B cell (primary cell): ENCODE measurements at regions not wholly inside any gene's neighbourhood (a gene's known extent, or its start where the extent isn't known, plus 50 kb on each side); places are given as distances from the start of the nearest gene placed in this dataset.
A peak's percentile ranks its signal among the peaks of the same experiment; 100 is the strongest.

Experiments
- ATAC-seq: fragments of 200-7000 bp; cut with Tn5 transposase; one replicate; pipeline ENCODE4 v1.10.0; 2021; ENCODE audit warnings: low read depth, mild to moderate bottlenecking, moderate number of reproducible peaks, moderate library complexity
- CTCF ChIA-PET: fragments of 350-600 bp; sonication (Branson Sonifier 250); formaldehyde crosslinking; loops from one replicate; lab custom pipeline; 2021; ENCODE audit warnings: antibody characterized with exemption, inconsistent platforms; lab: Charles Lee
- POLR2A ChIA-PET: fragments of 350-600 bp; sonication (Branson Sonifier 250); formaldehyde crosslinking; loops from one replicate; lab custom pipeline; 2021; ENCODE audit warnings: antibody characterized with exemption; lab: Charles Lee
- DNase-seq: peaks from one replicate; pipeline ENCODE4 v3.0.0; 2013
- H2AFZ ChIP-seq: 2 replicates; pipeline ENCODE4 v1.6.1; 2012; ENCODE audit warnings: mild to moderate bottlenecking, low read depth, low read length; ENCODE audit not compliant: insufficient read depth, poor library complexity, severe bottlenecking
- H3K27ac ChIP-seq, 2 donors: 1 replicate in 1 of 2; 2 replicates in 1 of 2; pipeline ENCODE4 v1.5.1; 2012 to 2013; ENCODE audit warnings: low read length in 2 of 2, mild to moderate bottlenecking in 2 of 2, moderate library complexity in 1 of 2
- H3K27me3 ChIP-seq, 4 experiments: fragments of 200-600 bp in 1 of 4; sonication (generic) in 1 of 4; replicated peaks in 1 of 4; 1 replicate in 2 of 4; 2 replicates in 2 of 4; pipeline versions ENCODE4 v1.6.1 to v1.7.0; 2013 to 2016; ENCODE audit warnings: low read length in 3 of 4, mild to moderate bottlenecking in 2 of 4, mixed read lengths in 1 of 4, moderate library complexity in 1 of 4; ENCODE audit not compliant: insufficient read depth in 4 of 4, control insufficient read depth in 3 of 4; ENCODE audit errors: control extremely low read depth in 1 of 4
- H3K36me3 ChIP-seq, 2 experiments: replicated peaks in 1 of 2; 1 replicate in 1 of 2; 2 replicates in 1 of 2; pipeline versions ENCODE4 v1.6.1 to v1.7.1; 2013; ENCODE audit warnings: low read length in 1 of 2; ENCODE audit not compliant: insufficient read depth in 2 of 2, control insufficient read depth in 1 of 2; ENCODE audit errors: control extremely low read depth in 1 of 2, extremely low read depth in 1 of 2
- H3K4me1 ChIP-seq, 2 donors: fragments of 200-600 bp in 1 of 2; sonication (generic) in 1 of 2; 1 replicate in 1 of 2; 2 replicates in 1 of 2; pipeline versions ENCODE4 v1.5.1 to v1.6.1; 2013 to 2017; ENCODE audit warnings: low read length in 2 of 2; ENCODE audit not compliant: control insufficient read depth in 2 of 2, insufficient read depth in 2 of 2
- H3K4me2 ChIP-seq: replicated peaks from 2 replicates; pipeline ENCODE3; 2012; ENCODE audit warnings: mild to moderate bottlenecking, low read depth, low read length; ENCODE audit not compliant: poor library complexity, severe bottlenecking
- H3K4me3 ChIP-seq, 5 experiments: fragments of 200-600 bp in 1 of 5; sonication (generic) in 1 of 5; 1 replicate in 3 of 5; 2 replicates in 2 of 5; pipeline versions ENCODE4 v1.5.1 to v1.7.0; 2011 to 2016; ENCODE audit warnings: low read length in 4 of 5, mild to moderate bottlenecking in 4 of 5, low read depth in 2 of 5, control low read depth in 1 of 5, moderate library complexity in 1 of 5; ENCODE audit not compliant: insufficient read depth in 1 of 5; ENCODE audit errors: control extremely low read depth in 1 of 5, extremely low read depth in 1 of 5
- H3K79me2 ChIP-seq: fragments of 200-600 bp; sonication (generic); one replicate; pipeline ENCODE4 v1.6.0; 2016; ENCODE audit warnings: low read length; ENCODE audit not compliant: control insufficient read depth, insufficient read depth
- H3K9ac ChIP-seq: fragments of 200-600 bp; sonication (generic); 2 replicates; pipeline ENCODE4 v1.6.1; 2017; ENCODE audit warnings: mild to moderate bottlenecking, low read length, moderate library complexity
- H3K9me3 ChIP-seq, 3 donors: one replicate each; pipeline versions ENCODE4 v1.6.1 to v1.7.1; 2013; ENCODE audit warnings: low read length in 2 of 3; ENCODE audit not compliant: control insufficient read depth in 2 of 3, insufficient read depth in 1 of 3; ENCODE audit errors: control extremely low read depth in 1 of 3
- H4K20me1 ChIP-seq: 2 replicates; pipeline ENCODE4 v1.6.0; 2012; ENCODE audit warnings: mild to moderate bottlenecking, low read length; ENCODE audit not compliant: insufficient read depth, control insufficient read depth, poor library complexity, severe bottlenecking
- H3K27ac Mint-ChIP-seq: one replicate; pipeline ENCODE4 v1.8.0; 2021; ENCODE audit warnings: mixed read lengths
- H3K27me3 Mint-ChIP-seq: one replicate; pipeline ENCODE4 v1.8.0; 2021; ENCODE audit warnings: mixed read lengths
- H3K4me1 Mint-ChIP-seq: one replicate; pipeline ENCODE4 v1.8.0; 2021; ENCODE audit warnings: mixed read lengths
- H3K4me3 Mint-ChIP-seq: one replicate; pipeline ENCODE4 v1.8.0; 2021; ENCODE audit warnings: mixed read lengths
- H3K9me3 Mint-ChIP-seq: one replicate; pipeline ENCODE4 v1.8.0; 2022; ENCODE audit warnings: mixed read lengths; ENCODE audit not compliant: insufficient read depth
- EZH2 ChIP-seq: IDR thresholded peaks from 2 replicates; pipeline ENCODE4 v1.6.1; 2012; ENCODE audit warnings: borderline replicate concordance, low read depth, mild to moderate bottlenecking, moderate library complexity, low read length; ENCODE audit not compliant: insufficient read depth, poor library complexity, severe bottlenecking
- WGBS: methylation state at CpG from one replicate; pipeline ENCODE4 v1.1.5; 2013; ENCODE audit warnings: missing lambda C conversion rate; ENCODE audit not compliant: insufficient coverage; 5-methylcytosine and 5-hydroxymethylcytosine counted together
- intact Hi-C: fragments of 100-400 bp; cut with micrococcal nuclease; formaldehyde crosslinking; loops from one replicate; pipeline ENCODE4 v1.10.0; 2022
- TF ChIP-seq, protein P1 (sequence below): fragments of 200-600 bp; IDR thresholded peaks from one replicate; pipeline ENCODE4 v1.8.0; 2022; ENCODE audit warnings: antibody characterized with exemption, mild to moderate bottlenecking

DNA sequence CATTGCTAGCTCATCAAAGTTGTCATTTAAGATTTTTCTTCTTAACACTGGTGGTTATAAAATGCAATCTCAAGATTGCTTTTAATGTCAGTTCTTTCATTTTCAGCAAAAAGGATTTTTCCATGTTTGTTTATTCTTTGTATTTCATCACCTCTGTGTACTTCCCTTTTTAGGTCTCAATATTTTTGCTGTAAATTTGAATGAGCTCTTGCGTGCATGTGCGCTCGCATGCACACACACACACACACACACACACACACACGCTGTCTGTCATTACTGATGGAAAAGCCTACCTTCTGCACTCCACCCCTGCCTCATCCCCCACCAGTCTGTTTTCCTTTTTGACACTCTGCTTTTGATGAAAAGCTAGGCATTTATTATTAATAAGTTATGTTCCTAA, 85.3 kb upstream of the FYN start:
- Mint-ChIP-seq H3K4me1 (peaks cover 6% of the 10 kb centered on the region), H3K4me3 (no peak overlapping the region), H3K27ac (no peak overlapping the region), H3K9me3 (no peaks in the 10 kb centered on the region), H3K27me3 (peaks cover 7% of the 10 kb centered on the region)
- no peaks in the 10 kb centered on the region for H4K20me1 ChIP-seq
- ATAC-seq (no peak), DNase-seq (peak; percentile 15)
- H3K36me3 ChIP-seq, result no peaks in the 10 kb centered on the region
- H3K9me3 ChIP-seq, result no peaks in the 10 kb centered on the region
- no peaks in the 10 kb centered on the region for H3K79me2 ChIP-seq
- ChIA-PET POLR2A (no interaction called here), CTCF (no interaction called here)
- no peaks in the 10 kb centered on the region for H3K27me3 ChIP-seq
- H3K4me2 ChIP-seq, result no peak overlapping the region
- no peak overlapping the region for H2AFZ ChIP-seq
- H3K9ac ChIP-seq, result no peak overlapping the region
- H3K27ac ChIP-seq, result no peak overlapping the region
- H3K4me3 ChIP-seq, result no peak overlapping the region
- H3K4me1 ChIP-seq, result no peaks in the 10 kb centered on the region
- intact Hi-C loops, result no loop called here
- WGBS, result no CpG with 5 or more reads among the region's 4 CpGs
- TF ChIP-seq EZH2, result no peak
- TF ChIP-seq, protein P1, sequence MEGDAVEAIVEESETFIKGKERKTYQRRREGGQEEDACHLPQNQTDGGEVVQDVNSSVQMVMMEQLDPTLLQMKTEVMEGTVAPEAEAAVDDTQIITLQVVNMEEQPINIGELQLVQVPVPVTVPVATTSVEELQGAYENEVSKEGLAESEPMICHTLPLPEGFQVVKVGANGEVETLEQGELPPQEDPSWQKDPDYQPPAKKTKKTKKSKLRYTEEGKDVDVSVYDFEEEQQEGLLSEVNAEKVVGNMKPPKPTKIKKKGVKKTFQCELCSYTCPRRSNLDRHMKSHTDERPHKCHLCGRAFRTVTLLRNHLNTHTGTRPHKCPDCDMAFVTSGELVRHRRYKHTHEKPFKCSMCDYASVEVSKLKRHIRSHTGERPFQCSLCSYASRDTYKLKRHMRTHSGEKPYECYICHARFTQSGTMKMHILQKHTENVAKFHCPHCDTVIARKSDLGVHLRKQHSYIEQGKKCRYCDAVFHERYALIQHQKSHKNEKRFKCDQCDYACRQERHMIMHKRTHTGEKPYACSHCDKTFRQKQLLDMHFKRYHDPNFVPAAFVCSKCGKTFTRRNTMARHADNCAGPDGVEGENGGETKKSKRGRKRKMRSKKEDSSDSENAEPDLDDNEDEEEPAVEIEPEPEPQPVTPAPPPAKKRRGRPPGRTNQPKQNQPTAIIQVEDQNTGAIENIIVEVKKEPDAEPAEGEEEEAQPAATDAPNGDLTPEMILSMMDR, result no peak

DNA sequence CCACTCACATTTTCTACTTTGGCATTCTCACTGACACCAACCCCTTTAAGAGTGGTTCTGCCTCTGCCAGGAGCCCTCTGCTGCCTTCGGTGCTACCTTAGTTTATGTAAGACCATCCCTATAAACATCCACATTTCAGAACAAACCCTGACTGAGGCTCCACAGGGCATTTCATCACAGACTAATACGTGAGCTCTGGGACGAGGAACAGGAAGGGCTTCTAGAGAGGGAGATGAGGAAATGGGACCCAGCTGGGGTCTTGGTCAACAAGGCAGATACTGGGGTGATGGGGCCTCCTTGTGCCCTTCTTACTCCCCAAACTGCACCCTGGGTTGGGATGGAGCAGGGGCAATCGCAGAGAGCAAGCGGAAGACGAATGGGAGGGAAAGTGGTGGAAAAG, 86.5 kb upstream of the FYN start:
- H3K36me3 ChIP-seq, result no peaks in the 10 kb centered on the region
- no peak overlapping the region for H3K27ac ChIP-seq
- ChIA-PET CTCF (no interaction called here), POLR2A (no interaction called here)
- intact Hi-C loops, result no loop called here
- H3K27me3 ChIP-seq, result no peaks in the 10 kb centered on the region
- Mint-ChIP-seq H3K9me3 (no peaks in the 10 kb centered on the region), H3K27ac (no peak overlapping the region), H3K27me3 (peaks cover 13% of the 10 kb centered on the region), H3K4me3 (no peak overlapping the region), H3K4me1 (peaks cover 6% of the 10 kb centered on the region)
- no peak overlapping the region for H3K4me3 ChIP-seq
- H3K79me2 ChIP-seq, result no peaks in the 10 kb centered on the region
- ATAC-seq (no peak), DNase-seq (no peak)
- H4K20me1 ChIP-seq, result no peaks in the 10 kb centered on the region
- H3K9me3 ChIP-seq, result no peaks in the 10 kb centered on the region
- H3K4me2 ChIP-seq, result no peak overlapping the region
- WGBS, result 70% methylated on average over 2 of the region's 6 CpGs
- H3K4me1 ChIP-seq, result no peaks in the 10 kb centered on the region
- no peak overlapping the region for H3K9ac ChIP-seq
- H2AFZ ChIP-seq, result no peak overlapping the region
- TF ChIP-seq EZH2, result no peak
- TF ChIP-seq, protein P1, result no peak
